ENCODE measurements at regions not wholly inside any gene's neighbourhood (a gene's known extent, or its start where the extent isn't known, plus 50 kb on each side); places are given as distances from the start of the nearest gene placed in this dataset.

GRCh38 chr5:106921567-106921966 lies 749.2 kb downstream of the EFNA5 start:
- H3K27me3 ChIP-seq (ENCODE audit: control insufficient read depth in 1 of 2, insufficient read depth in 2 of 2, low read length in 1 of 2): no peaks in the 10 kb centered on the region
- no peak for ATAC-seq (ENCODE audit: low FRiP score)
- no peaks in the 10 kb centered on the region for H3K36me3 ChIP-seq (ENCODE audit: control insufficient read depth in 1 of 2, insufficient read depth in 2 of 2, low read length in 1 of 2)
- no peak overlapping the region for H3K27ac ChIP-seq (ENCODE audit: low read depth in 1 of 2, low read length in 2 of 2)
- H3K4me3 ChIP-seq (ENCODE audit: low read length in 2 of 2): no peak overlapping the region
- H3K9me3 ChIP-seq (ENCODE audit: control insufficient read depth, low read length): no peaks in the 10 kb centered on the region
- 70 to 85% methylated on average over 5 of the region's 5 CpGs for WGBS, 2 donors
- no peaks in the 10 kb centered on the region for H3K4me1 ChIP-seq (ENCODE audit: control insufficient read depth in 1 of 2, insufficient read depth in 2 of 2, low read length in 2 of 2)
- intact Hi-C loops (cut with DNase I): no loop called here
- DNase-seq: no peak

GRCh38 chr5:106910486-106910885 lies 760.3 kb downstream of the EFNA5 start:
- DNase-seq (no peak), ATAC-seq (ENCODE audit: low FRiP score) (no peak)
- Histone ChIP-seq H3K27me3 (ENCODE audit: control insufficient read depth in 1 of 2, insufficient read depth in 2 of 2, low read length in 1 of 2) (no peaks in the 10 kb centered on the region), H3K36me3 (ENCODE audit: control insufficient read depth in 1 of 2, insufficient read depth in 2 of 2, low read length in 1 of 2) (no peaks in the 10 kb centered on the region), H3K9me3 (ENCODE audit: control insufficient read depth, low read length) (no peaks in the 10 kb centered on the region), H3K27ac (ENCODE audit: low read depth in 1 of 2, low read length in 2 of 2) (no peak overlapping the region), H3K4me1 (ENCODE audit: control insufficient read depth in 1 of 2, insufficient read depth in 2 of 2, low read length in 2 of 2) (no peaks in the 10 kb centered on the region), H3K4me3 (ENCODE audit: low read length in 2 of 2) (no peak overlapping the region)
- WGBS, 2 donors: 84 to 86% methylated on average over 3 of the region's 3 CpGs
- intact Hi-C loops (cut with DNase I): no loop called here

- no peaks in the 10 kb centered on the region for H3K27me3 ChIP-seq (ENCODE audit: control insufficient read depth in 1 of 2, insufficient read depth in 2 of 2, low read length in 1 of 2)
- intact Hi-C loops (cut with DNase I): no loop called here
- DNase-seq: no peak
- no peak for ATAC-seq (ENCODE audit: low FRiP score)
- no peaks in the 10 kb centered on the region for H3K4me1 ChIP-seq (ENCODE audit: control insufficient read depth in 1 of 2, insufficient read depth in 2 of 2, low read length in 2 of 2)
- no peaks in the 10 kb centered on the region for H3K9me3 ChIP-seq (ENCODE audit: control insufficient read depth, low read length)
- no peak overlapping the region for H3K27ac ChIP-seq (ENCODE audit: low read depth in 1 of 2, low read length in 2 of 2)
- no peaks in the 10 kb centered on the region for H3K36me3 ChIP-seq (ENCODE audit: control insufficient read depth in 1 of 2, insufficient read depth in 2 of 2, low read length in 1 of 2)
- WGBS, 2 donors: 94 to 95% methylated on average over 1 of the region's 1 CpG
- H3K4me3 ChIP-seq (ENCODE audit: low read length in 2 of 2): no peak overlapping the region
These were observed 761.0 kb downstream of the EFNA5 start for GRCh38 chr5:106909716-106910115.

GRCh38 chr5:106907979-106908378 lies 762.8 kb downstream of the EFNA5 start:
- no peaks in the 10 kb centered on the region for H3K9me3 ChIP-seq (ENCODE audit: control insufficient read depth, low read length)
- DNase-seq (no peak), ATAC-seq (ENCODE audit: low FRiP score) (no peak)
- intact Hi-C loops (cut with DNase I): no loop called here
- no peaks in the 10 kb centered on the region for H3K4me1 ChIP-seq (ENCODE audit: control insufficient read depth in 1 of 2, insufficient read depth in 2 of 2, low read length in 2 of 2)
- H3K36me3 ChIP-seq (ENCODE audit: control insufficient read depth in 1 of 2, insufficient read depth in 2 of 2, low read length in 1 of 2): no peaks in the 10 kb centered on the region
- no peak overlapping the region for H3K27ac ChIP-seq (ENCODE audit: low read depth in 1 of 2, low read length in 2 of 2)
- no peaks in the 10 kb centered on the region for H3K27me3 ChIP-seq (ENCODE audit: control insufficient read depth in 1 of 2, insufficient read depth in 2 of 2, low read length in 1 of 2)
- H3K4me3 ChIP-seq (ENCODE audit: low read length in 2 of 2): no peak overlapping the region

GRCh38 chr5:106906199-106906598 lies 764.5 kb downstream of the EFNA5 start:
- no peaks in the 10 kb centered on the region for H3K4me1 ChIP-seq (ENCODE audit: control insufficient read depth in 1 of 2, insufficient read depth in 2 of 2, low read length in 2 of 2)
- no peak for ATAC-seq (ENCODE audit: low FRiP score)
- no peaks in the 10 kb centered on the region for H3K9me3 ChIP-seq (ENCODE audit: control insufficient read depth, low read length)
- DNase-seq: no peak
- intact Hi-C loops (cut with DNase I): no loop called here
- H3K4me3 ChIP-seq (ENCODE audit: low read length in 2 of 2): no peak overlapping the region
- H3K27me3 ChIP-seq (ENCODE audit: control insufficient read depth in 1 of 2, insufficient read depth in 2 of 2, low read length in 1 of 2): no peaks in the 10 kb centered on the region
- WGBS, 2 donors: 91 to 92% methylated on average over 2 of the region's 2 CpGs
- H3K36me3 ChIP-seq (ENCODE audit: control insufficient read depth in 1 of 2, insufficient read depth in 2 of 2, low read length in 1 of 2): no peaks in the 10 kb centered on the region
- H3K27ac ChIP-seq (ENCODE audit: low read depth in 1 of 2, low read length in 2 of 2): no peak overlapping the region

- 43 to 50% methylated on average over 2 of the region's 2 CpGs for WGBS, 2 donors
- DNase-seq: no peak
- no peaks in the 10 kb centered on the region for H3K36me3 ChIP-seq (ENCODE audit: control insufficient read depth in 1 of 2, insufficient read depth in 2 of 2, low read length in 1 of 2)
- no peaks in the 10 kb centered on the region for H3K4me1 ChIP-seq (ENCODE audit: control insufficient read depth in 1 of 2, insufficient read depth in 2 of 2, low read length in 2 of 2)
- no peak for ATAC-seq (ENCODE audit: low FRiP score)
- no peak overlapping the region for H3K4me3 ChIP-seq (ENCODE audit: low read length in 2 of 2)
- intact Hi-C loops (cut with DNase I): no loop called here
- no peak overlapping the region for H3K27ac ChIP-seq (ENCODE audit: low read depth in 1 of 2, low read length in 2 of 2)
- H3K27me3 ChIP-seq (ENCODE audit: control insufficient read depth in 1 of 2, insufficient read depth in 2 of 2, low read length in 1 of 2): no peaks in the 10 kb centered on the region
- H3K9me3 ChIP-seq (ENCODE audit: control insufficient read depth, low read length): no peaks in the 10 kb centered on the region
These were observed 775.8 kb downstream of the EFNA5 start for GRCh38 chr5:106894964-106895363.

GRCh38 chr5:106882035-106882434 lies 788.7 kb downstream of the EFNA5 start:
- no peaks in the 10 kb centered on the region for H3K36me3 ChIP-seq (ENCODE audit: control insufficient read depth in 1 of 2, insufficient read depth in 2 of 2, low read length in 1 of 2)
- no peaks in the 10 kb centered on the region for H3K27me3 ChIP-seq (ENCODE audit: control insufficient read depth in 1 of 2, insufficient read depth in 2 of 2, low read length in 1 of 2)
- no peaks in the 10 kb centered on the region for H3K9me3 ChIP-seq (ENCODE audit: control insufficient read depth, low read length)
- DNase-seq: no peak
- no peaks in the 10 kb centered on the region for H3K4me1 ChIP-seq (ENCODE audit: control insufficient read depth in 1 of 2, insufficient read depth in 2 of 2, low read length in 2 of 2)
- intact Hi-C loops (cut with DNase I): no loop called here
- no peak overlapping the region for H3K27ac ChIP-seq (ENCODE audit: low read depth in 1 of 2, low read length in 2 of 2)
- ATAC-seq (ENCODE audit: low FRiP score): no peak
- H3K4me3 ChIP-seq (ENCODE audit: low read length in 2 of 2): no peak overlapping the region

GRCh38 chr5:106880656-106881055 lies 790.1 kb downstream of the EFNA5 start:
- Histone ChIP-seq H3K27me3 (ENCODE audit: control insufficient read depth in 1 of 2, insufficient read depth in 2 of 2, low read length in 1 of 2) (no peaks in the 10 kb centered on the region), H3K9me3 (ENCODE audit: control insufficient read depth, low read length) (no peaks in the 10 kb centered on the region), H3K4me1 (ENCODE audit: control insufficient read depth in 1 of 2, insufficient read depth in 2 of 2, low read length in 2 of 2) (no peaks in the 10 kb centered on the region), H3K36me3 (ENCODE audit: control insufficient read depth in 1 of 2, insufficient read depth in 2 of 2, low read length in 1 of 2) (no peaks in the 10 kb centered on the region), H3K4me3 (ENCODE audit: low read length in 2 of 2) (no peak overlapping the region), H3K27ac (ENCODE audit: low read depth in 1 of 2, low read length in 2 of 2) (no peak overlapping the region)
- 90 to 100% methylated on average over 2 of the region's 2 CpGs for WGBS, 2 donors
- no peak for ATAC-seq (ENCODE audit: low FRiP score)
- intact Hi-C loops (cut with DNase I): no loop called here
- no peak for DNase-seq

- Histone ChIP-seq H3K36me3 (ENCODE audit: control insufficient read depth in 1 of 2, insufficient read depth in 2 of 2, low read length in 1 of 2) (no peaks in the 10 kb centered on the region), H3K4me3 (ENCODE audit: low read length in 2 of 2) (no peak overlapping the region), H3K27me3 (ENCODE audit: control insufficient read depth in 1 of 2, insufficient read depth in 2 of 2, low read length in 1 of 2) (no peaks in the 10 kb centered on the region), H3K27ac (ENCODE audit: low read depth in 1 of 2, low read length in 2 of 2) (no peak overlapping the region), H3K9me3 (ENCODE audit: control insufficient read depth, low read length) (no peaks in the 10 kb centered on the region), H3K4me1 (ENCODE audit: control insufficient read depth in 1 of 2, insufficient read depth in 2 of 2, low read length in 2 of 2) (no peaks in the 10 kb centered on the region)
- intact Hi-C loops (cut with DNase I): no loop called here
- 31 to 33% methylated on average over 3 of the region's 3 CpGs for WGBS, 2 donors
- DNase-seq (no peak), ATAC-seq (ENCODE audit: low FRiP score) (no peak)
These were observed 792.9 kb downstream of the EFNA5 start for GRCh38 chr5:106877881-106878280.

Data from aorta (tissue), 5 donors.